ENCODE measurements at regions not wholly inside any gene's neighbourhood (a gene's known extent, or its start where the extent isn't known, plus 50 kb on each side); places are given as distances from the start of the nearest gene placed in this dataset.

- TF ChIP-seq RELA (CRISPR knock-in tag; IDR thresholded peaks at IDR 0.05) = no peak
- TF ChIP-seq E2F5 (CRISPR knock-in tag; conservative IDR thresholded peaks at IDR 0.05) = no peak
- TF ChIP-seq KIAA2018 (CRISPR knock-in tag; IDR thresholded peaks at IDR 0.05; ENCODE audit: borderline replicate concordance) = no peak
- no peak for TF ChIP-seq ZMYM3 (CRISPR knock-in tag; IDR thresholded peaks at IDR 0.05)
- no peak for TF ChIP-seq HNF4G (IDR thresholded peaks at IDR 0.05; ENCODE audit: borderline replicate concordance, low read depth, low read length)
- TF ChIP-seq HNF4G (CRISPR knock-in tag; IDR thresholded peaks at IDR 0.05; ENCODE audit: borderline replicate concordance, low read depth) = no peak
- TF ChIP-seq FIP1L1 (IDR thresholded peaks at IDR 0.05; ENCODE audit: borderline replicate concordance, insufficient read depth, low read depth, low read length) = no peak
Measured at GRCh38 chr5:18008940-18009339, 374.7 kb downstream of the TAF11L14 start (continued).

All from HepG2 (cell line).